PC-9 (cell line): ENCODE measurements at regions not wholly inside any gene's neighbourhood (a gene's known extent, or its start where the extent isn't known, plus 50 kb on each side); places are given as distances from the start of the nearest gene placed in this dataset.

Source experiments
- EZH2 ChIP-seq: fragments of 200-600 bp; sonication (generic); IDR thresholded peaks from 2 replicates; pipeline ENCODE4 v1.8.0; 2017; ENCODE audit warnings: antibody characterized with exemption, low read depth
- TF ChIP-seq, protein P1 (sequence below): fragments of 200-600 bp; sonication (generic); conservative IDR thresholded peaks from 2 replicates; pipeline ENCODE4 v1.6.1; 2017; ENCODE audit warnings: mixed run types, antibody characterized with exemption, mild to moderate bottlenecking, moderate library complexity

- TF ChIP-seq, protein P1, sequence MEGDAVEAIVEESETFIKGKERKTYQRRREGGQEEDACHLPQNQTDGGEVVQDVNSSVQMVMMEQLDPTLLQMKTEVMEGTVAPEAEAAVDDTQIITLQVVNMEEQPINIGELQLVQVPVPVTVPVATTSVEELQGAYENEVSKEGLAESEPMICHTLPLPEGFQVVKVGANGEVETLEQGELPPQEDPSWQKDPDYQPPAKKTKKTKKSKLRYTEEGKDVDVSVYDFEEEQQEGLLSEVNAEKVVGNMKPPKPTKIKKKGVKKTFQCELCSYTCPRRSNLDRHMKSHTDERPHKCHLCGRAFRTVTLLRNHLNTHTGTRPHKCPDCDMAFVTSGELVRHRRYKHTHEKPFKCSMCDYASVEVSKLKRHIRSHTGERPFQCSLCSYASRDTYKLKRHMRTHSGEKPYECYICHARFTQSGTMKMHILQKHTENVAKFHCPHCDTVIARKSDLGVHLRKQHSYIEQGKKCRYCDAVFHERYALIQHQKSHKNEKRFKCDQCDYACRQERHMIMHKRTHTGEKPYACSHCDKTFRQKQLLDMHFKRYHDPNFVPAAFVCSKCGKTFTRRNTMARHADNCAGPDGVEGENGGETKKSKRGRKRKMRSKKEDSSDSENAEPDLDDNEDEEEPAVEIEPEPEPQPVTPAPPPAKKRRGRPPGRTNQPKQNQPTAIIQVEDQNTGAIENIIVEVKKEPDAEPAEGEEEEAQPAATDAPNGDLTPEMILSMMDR: no peak
- TF ChIP-seq EZH2: no peak
Observed at GRCh38 chr16:5575646-5576245, 478.2 kb upstream of the EEF2KMT start.
